Gastroesophageal sphincter (tissue), 4 donors: ENCODE measurements at regions not wholly inside any gene's neighbourhood (a gene's known extent, or its start where the extent isn't known, plus 50 kb on each side); places are given as distances from the start of the nearest gene placed in this dataset.

ENCODE experiments used
- ATAC-seq: fragments of 150-250 bp; one replicate; pipeline ENCODE4 v1.9.1; 2016; ENCODE audit warnings: mild to moderate bottlenecking, moderate library complexity
- H3K27ac ChIP-seq, 4 donors: fragments of 200-600 bp; sonication (generic) in 3 of 4; 1 replicate in 3 of 4; 2 replicates in 1 of 4; pipeline ENCODE4 v1.5.1; 2016 to 2019
- H3K27me3 ChIP-seq: fragments of 200-600 bp; sonication (generic); one replicate; pipeline ENCODE4 v1.5.1; 2019
- H3K36me3 ChIP-seq, 2 donors: fragments of 200-600 bp; sonication (generic); one replicate each; pipeline ENCODE4 v1.5.1; 2019; ENCODE audit warnings: control low read depth in 1 of 2
- H3K4me1 ChIP-seq, 3 donors: fragments of 200-600 bp; sonication (generic); 1 replicate in 2 of 3; 2 replicates in 1 of 3; pipeline ENCODE4 v1.5.1; 2016 to 2019; ENCODE audit warnings: control low read depth in 2 of 3
- H3K4me3 ChIP-seq, 2 donors: fragments of 200-600 bp; sonication (generic); one replicate each; pipeline ENCODE4 v1.5.1; 2019; ENCODE audit warnings: mild to moderate bottlenecking in 1 of 2, moderate library complexity in 1 of 2
- H3K9me3 ChIP-seq, 3 donors: fragments of 200-600 bp; sonication (generic); one replicate each; pipeline ENCODE4 v1.5.1; 2017 to 2019; ENCODE audit warnings: control low read depth in 2 of 3
- CTCF ChIP-seq, 4 experiments: fragments of 200-600 bp in 2 of 4; fragments of 450-650 bp in 2 of 4; sonication (generic) in 1 of 4; IDR thresholded peaks; one replicate each; pipeline ENCODE4 v1.5.1; 2017 to 2019; ENCODE audit warnings: antibody characterized with exemption in 4 of 4, mild to moderate bottlenecking in 2 of 4, moderate library complexity in 2 of 4
- EP300 ChIP-seq: sonication (generic); formaldehyde crosslinking; IDR thresholded peaks from one replicate; pipeline ENCODE4 v1.6.1; 2017; ENCODE audit warnings: antibody characterized with exemption, mild to moderate bottlenecking
- POLR2A ChIP-seq, 2 donors: fragments of 450-650 bp; IDR thresholded peaks; one replicate each; pipeline ENCODE4 v1.6.1; 2017; ENCODE audit warnings: antibody characterized with exemption in 2 of 2, mild to moderate bottlenecking in 2 of 2, moderate library complexity in 1 of 2
- POLR2AphosphoS5 ChIP-seq: sonication (generic); formaldehyde crosslinking; IDR thresholded peaks from one replicate; pipeline ENCODE4 v1.6.1; 2017; ENCODE audit warnings: antibody characterized with exemption
- WGBS, 2 donors: methylation state at CpG; one replicate each; pipeline ENCODE4 v1.1.5; 2018; ENCODE audit warnings: low coverage in 1 of 2; 5-methylcytosine and 5-hydroxymethylcytosine counted together

- H3K9me3 ChIP-seq = no peaks in the 10 kb centered on the region
- no peaks in the 10 kb centered on the region for H3K27me3 ChIP-seq
- no peak overlapping the region for H3K27ac ChIP-seq
- H3K36me3 ChIP-seq = no peaks in the 10 kb centered on the region
- WGBS, 2 donors = 64 to 83% methylated on average over 1 of the region's 1 CpG
- no peak for TF ChIP-seq POLR2A (IDR thresholded peaks at IDR 0.05)
- TF ChIP-seq EP300 = no peak
- no peak for TF ChIP-seq POLR2AphosphoS5
- no peak for TF ChIP-seq CTCF (IDR thresholded peaks at IDR 0.05)
- H3K4me3 ChIP-seq = no peak overlapping the region
- ATAC-seq = no peak
- no peaks in the 10 kb centered on the region for H3K4me1 ChIP-seq
Observed at GRCh38 chr9:2453106-2453505, 168.5 kb upstream of the VLDLR start.

GRCh38 chr9:2453701-2454100 is 167.9 kb upstream of the VLDLR start:
- no peak for TF ChIP-seq POLR2A (IDR thresholded peaks at IDR 0.05)
- no peak for TF ChIP-seq POLR2AphosphoS5
- TF ChIP-seq EP300 = no peak
- no peak for TF ChIP-seq CTCF (IDR thresholded peaks at IDR 0.05)
- H3K9me3 ChIP-seq = no peaks in the 10 kb centered on the region
- H3K36me3 ChIP-seq = no peaks in the 10 kb centered on the region
- WGBS, 2 donors = 75 to 82% methylated on average over 4 to 6 of the region's 6 CpGs
- H3K27me3 ChIP-seq = no peaks in the 10 kb centered on the region
- ATAC-seq = no peak
- H3K27ac ChIP-seq = no peak overlapping the region
- H3K4me1 ChIP-seq = no peaks in the 10 kb centered on the region
- H3K4me3 ChIP-seq = no peak overlapping the region

GRCh38 chr9:2459756-2460155 is 161.8 kb upstream of the VLDLR start:
- H3K27me3 ChIP-seq = no peaks in the 10 kb centered on the region
- WGBS, 2 donors = 32% methylated on average over 3 of the region's 3 CpGs
- ATAC-seq = no peak
- no peaks in the 10 kb centered on the region for H3K36me3 ChIP-seq
- H3K27ac ChIP-seq = no peak overlapping the region
- H3K4me3 ChIP-seq = no peak overlapping the region
- no peaks in the 10 kb centered on the region for H3K4me1 ChIP-seq
- H3K9me3 ChIP-seq = no peaks in the 10 kb centered on the region
- TF ChIP-seq POLR2A (IDR thresholded peaks at IDR 0.05) = no peak
- no peak for TF ChIP-seq EP300
- no peak for TF ChIP-seq CTCF (IDR thresholded peaks at IDR 0.05)
- TF ChIP-seq POLR2AphosphoS5 = no peak

GRCh38 chr9:2461892-2462291 is 159.7 kb upstream of the VLDLR start:
- H3K27me3 ChIP-seq = no peaks in the 10 kb centered on the region
- H3K9me3 ChIP-seq = no peaks in the 10 kb centered on the region
- TF ChIP-seq POLR2A (IDR thresholded peaks at IDR 0.05) = no peak
- TF ChIP-seq EP300 = no peak
- no peak for TF ChIP-seq CTCF (IDR thresholded peaks at IDR 0.05)
- TF ChIP-seq POLR2AphosphoS5 = no peak
- H3K36me3 ChIP-seq = no peaks in the 10 kb centered on the region
- H3K4me3 ChIP-seq = no peak overlapping the region
- 43 to 60% methylated on average over 4 to 5 of the region's 5 CpGs for WGBS, 2 donors
- no peak overlapping the region for H3K27ac ChIP-seq
- ATAC-seq = no peak
- H3K4me1 ChIP-seq = no peaks in the 10 kb centered on the region

GRCh38 chr9:2464624-2465023 is 157.0 kb upstream of the VLDLR start:
- Histone ChIP-seq H3K9me3 (no peaks in the 10 kb centered on the region), H3K27ac (no peak overlapping the region), H3K27me3 (no peaks in the 10 kb centered on the region), H3K4me3 (no peak overlapping the region), H3K4me1 (peaks cover 0 to 3% (median 0%) of the 10 kb centered on the region in 3 donors), H3K36me3 (no peaks in the 10 kb centered on the region)
- ATAC-seq = no peak
- TF ChIP-seq CTCF (IDR thresholded peaks at IDR 0.05) = no peak
- TF ChIP-seq POLR2AphosphoS5 = no peak
- no peak for TF ChIP-seq EP300
- no peak for TF ChIP-seq POLR2A (IDR thresholded peaks at IDR 0.05)
- 73 to 92% methylated on average over 2 of the region's 2 CpGs for WGBS, 2 donors
